ENCODE measurements at regions not wholly inside any gene's neighbourhood (a gene's known extent, or its start where the extent isn't known, plus 50 kb on each side); places are given as distances from the start of the nearest gene placed in this dataset.

DNA sequence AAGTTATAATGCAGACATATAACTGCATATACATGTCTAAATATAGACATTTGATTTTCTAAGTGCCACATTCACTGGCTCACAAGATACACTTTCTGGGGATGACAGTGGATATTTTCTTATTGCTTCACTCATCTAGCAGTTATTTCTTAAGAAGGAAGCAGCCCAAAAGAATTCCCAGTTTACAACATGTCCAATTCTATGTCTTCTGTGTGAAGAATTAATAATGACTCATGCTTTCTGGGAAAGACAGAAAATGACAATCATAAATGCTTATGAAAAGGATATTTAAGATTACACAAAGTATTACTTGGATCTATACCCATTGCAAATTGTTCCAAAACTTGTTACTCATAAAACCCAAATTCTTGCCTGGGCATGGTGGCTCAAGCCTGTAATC lies 543.4 kb downstream of the SUCLA2 start:
- intact Hi-C loops (cut with DNase I), result no loop called here
- H3K36me3 ChIP-seq, result no peaks in the 10 kb centered on the region

DNA sequence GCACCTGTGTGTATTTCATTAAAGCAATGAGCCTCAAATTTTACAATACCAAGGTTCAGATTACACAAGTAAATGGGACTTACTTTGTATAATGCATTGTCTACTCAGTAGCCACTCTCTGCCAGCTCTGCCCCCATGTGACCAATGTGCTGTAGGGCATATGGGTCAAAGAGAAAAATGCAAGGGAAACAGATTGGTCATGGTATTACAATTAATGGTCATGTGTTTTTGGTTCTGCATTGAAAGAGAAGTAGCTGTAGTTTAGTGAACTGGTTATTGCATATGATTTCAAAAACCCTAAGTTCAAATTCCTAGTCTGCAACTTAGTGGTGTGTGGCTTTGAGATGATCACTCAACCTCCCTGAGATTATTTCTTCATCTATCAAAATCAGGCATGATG lies 545.4 kb downstream of the SUCLA2 start:
- TF ChIP-seq, protein P1, sequence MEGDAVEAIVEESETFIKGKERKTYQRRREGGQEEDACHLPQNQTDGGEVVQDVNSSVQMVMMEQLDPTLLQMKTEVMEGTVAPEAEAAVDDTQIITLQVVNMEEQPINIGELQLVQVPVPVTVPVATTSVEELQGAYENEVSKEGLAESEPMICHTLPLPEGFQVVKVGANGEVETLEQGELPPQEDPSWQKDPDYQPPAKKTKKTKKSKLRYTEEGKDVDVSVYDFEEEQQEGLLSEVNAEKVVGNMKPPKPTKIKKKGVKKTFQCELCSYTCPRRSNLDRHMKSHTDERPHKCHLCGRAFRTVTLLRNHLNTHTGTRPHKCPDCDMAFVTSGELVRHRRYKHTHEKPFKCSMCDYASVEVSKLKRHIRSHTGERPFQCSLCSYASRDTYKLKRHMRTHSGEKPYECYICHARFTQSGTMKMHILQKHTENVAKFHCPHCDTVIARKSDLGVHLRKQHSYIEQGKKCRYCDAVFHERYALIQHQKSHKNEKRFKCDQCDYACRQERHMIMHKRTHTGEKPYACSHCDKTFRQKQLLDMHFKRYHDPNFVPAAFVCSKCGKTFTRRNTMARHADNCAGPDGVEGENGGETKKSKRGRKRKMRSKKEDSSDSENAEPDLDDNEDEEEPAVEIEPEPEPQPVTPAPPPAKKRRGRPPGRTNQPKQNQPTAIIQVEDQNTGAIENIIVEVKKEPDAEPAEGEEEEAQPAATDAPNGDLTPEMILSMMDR (IDR thresholded peaks at IDR 0.05), result no peak
- H3K4me1 ChIP-seq, result no peaks in the 10 kb centered on the region
- H3K27me3 ChIP-seq, result no peaks in the 10 kb centered on the region
- H3K9me3 ChIP-seq, result no peaks in the 10 kb centered on the region
- H3K36me3 ChIP-seq, result no peaks in the 10 kb centered on the region
- intact Hi-C loops (cut with DNase I), result no loop called here
- DNase-seq (ENCODE audit: low spot score in 2 of 2), result no peak
- no peak overlapping the region for H3K27ac ChIP-seq
- no peak overlapping the region for H3K4me3 ChIP-seq

More for the DNA sequence above, 543.4 kb downstream of the SUCLA2 start:
- Histone ChIP-seq H3K27ac (no peak overlapping the region), H3K9me3 (no peaks in the 10 kb centered on the region), H3K4me3 (no peak overlapping the region), H3K27me3 (no peaks in the 10 kb centered on the region), H3K4me1 (no peaks in the 10 kb centered on the region)
- DNase-seq (ENCODE audit: low spot score in 2 of 2), result no peak
- TF ChIP-seq, protein P1 (IDR thresholded peaks at IDR 0.05), result no peak

DNA sequence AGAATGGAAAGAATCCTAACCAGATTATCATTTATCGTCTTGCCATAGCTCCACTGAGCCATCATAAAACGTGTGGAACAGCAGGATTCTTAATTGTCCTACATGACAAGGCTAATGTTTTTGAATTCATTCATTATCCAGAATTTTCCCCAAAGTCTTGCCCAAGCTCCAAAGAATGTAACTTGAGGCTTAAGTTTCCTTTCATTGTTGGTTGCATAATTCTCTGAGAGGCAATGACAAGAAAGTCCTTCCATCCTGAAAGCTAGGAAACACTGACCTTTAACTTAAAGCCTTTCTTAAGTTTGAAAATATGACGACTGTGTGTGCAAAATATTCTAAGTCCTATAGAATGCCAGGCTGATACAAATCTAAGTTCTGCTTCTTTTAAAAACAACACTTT lies 546.1 kb downstream of the SUCLA2 start:
- H3K36me3 ChIP-seq, result no peaks in the 10 kb centered on the region
- intact Hi-C loops (cut with DNase I), result no loop called here
- TF ChIP-seq, protein P1 (IDR thresholded peaks at IDR 0.05), result no peak

DNA sequence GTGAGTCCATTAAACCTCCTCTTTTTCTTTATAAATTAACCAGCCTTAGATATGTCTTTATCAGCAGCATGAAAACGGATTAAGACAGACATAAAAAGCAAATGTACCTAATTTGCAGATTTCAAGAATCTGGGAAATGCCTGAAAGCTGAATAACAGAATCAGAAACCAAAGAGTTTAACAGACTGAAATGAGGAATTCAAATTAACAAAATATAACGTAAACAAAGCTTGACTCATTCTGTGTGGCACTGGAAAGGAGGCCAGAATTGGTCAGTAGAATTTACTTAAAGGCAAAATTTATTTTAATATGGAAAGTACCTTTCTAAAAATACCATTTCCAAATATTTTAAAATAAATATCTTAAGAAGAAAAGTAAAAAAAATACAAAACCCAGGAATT lies 540.6 kb upstream of the HTR2A start:
- peak overlapping the region in 1 of 2 donors; percentile 10 for H3K27ac ChIP-seq
- H3K9me3 ChIP-seq, result no peaks in the 10 kb centered on the region
- TF ChIP-seq, protein P1 (IDR thresholded peaks at IDR 0.05), result no peak
- DNase-seq (ENCODE audit: low spot score in 2 of 2), result no peak
- H3K4me3 ChIP-seq, result no peak overlapping the region
- no peaks in the 10 kb centered on the region for H3K27me3 ChIP-seq
- H3K4me1 ChIP-seq, result no peaks in the 10 kb centered on the region
- intact Hi-C loops (cut with DNase I), result no loop called here
- no peaks in the 10 kb centered on the region for H3K36me3 ChIP-seq

More for the DNA sequence above, 546.1 kb downstream of the SUCLA2 start:
- Histone ChIP-seq H3K27me3 (no peaks in the 10 kb centered on the region), H3K4me3 (no peak overlapping the region), H3K27ac (no peak overlapping the region), H3K9me3 (no peaks in the 10 kb centered on the region), H3K4me1 (no peaks in the 10 kb centered on the region)
- DNase-seq (ENCODE audit: low spot score in 2 of 2), result no peak

DNA sequence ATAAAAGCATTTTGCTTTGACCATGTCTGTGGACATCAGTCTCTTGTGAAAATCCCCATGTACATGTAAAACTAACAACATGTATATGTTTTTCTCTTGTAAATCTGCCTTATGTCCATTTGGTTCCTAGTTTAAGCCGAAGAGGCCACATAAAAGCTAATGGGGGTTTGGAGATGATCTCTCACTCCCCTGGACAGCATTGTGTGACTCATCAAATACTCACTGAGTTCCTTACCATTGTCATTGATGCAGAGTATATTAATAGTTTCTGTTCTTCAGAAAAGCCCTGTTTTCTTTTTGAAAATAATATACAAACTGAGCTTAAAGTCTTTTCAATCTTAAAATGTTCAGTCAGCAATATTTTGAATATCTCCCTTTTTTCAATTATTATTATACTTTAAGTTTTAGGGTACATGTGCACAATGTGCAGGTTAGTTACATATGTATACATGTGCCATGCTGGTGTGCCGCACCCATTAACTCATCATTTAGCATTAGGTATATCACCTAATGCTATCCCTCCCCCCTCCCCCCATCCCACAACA lies 536.7 kb upstream of the HTR2A start:
- TF ChIP-seq, protein P1 (IDR thresholded peaks at IDR 0.05), result no peak
- intact Hi-C loops (cut with DNase I), result no loop called here
- no peaks in the 10 kb centered on the region for H3K4me1 ChIP-seq
- no peak overlapping the region for H3K27ac ChIP-seq
- no peak for DNase-seq (ENCODE audit: low spot score in 2 of 2)
- no peak overlapping the region for H3K4me3 ChIP-seq
- no peaks in the 10 kb centered on the region for H3K27me3 ChIP-seq
- H3K9me3 ChIP-seq, result no peaks in the 10 kb centered on the region
- H3K36me3 ChIP-seq, result no peaks in the 10 kb centered on the region
